Suppressor macrophage (primary cell): ENCODE measurements at regions not wholly inside any gene's neighbourhood (a gene's known extent, or its start where the extent isn't known, plus 50 kb on each side); places are given as distances from the start of the nearest gene placed in this dataset.
A peak's percentile ranks its signal among the peaks of the same experiment; 100 is the strongest.
"Not testable (repeated sequence)": the region's sequence is repeated elsewhere in the genome, so short reads cannot be mapped to it uniquely, and the experiment has no call there.

Experiments
- DNase-seq, 4 experiments: peaks; one replicate each; pipeline ENCODE4 v3.0.0-alpha.2; 2020 to 2022

GRCh38 chr4:121616449-121616848 lies 80.3 kb downstream of the ANXA5 start:
- DNase-seq: not testable (repeated sequence)

GRCh38 chr4:121614101-121614500 lies 82.7 kb downstream of the ANXA5 start:
- no peak for DNase-seq

- no peak for DNase-seq
Observed at GRCh38 chr4:121599049-121599448, 97.7 kb downstream of the ANXA5 start.

GRCh38 chr4:121597346-121597934 lies 99.3 kb downstream of the ANXA5 start:
- no peak for DNase-seq

- no peak for DNase-seq
Observed at GRCh38 chr4:121594796-121595526, 101.8 kb downstream of the ANXA5 start.

GRCh38 chr4:121593760-121594159 lies 103.0 kb downstream of the ANXA5 start:
- no peak for DNase-seq

GRCh38 chr4:121592257-121592656 lies 104.5 kb downstream of the ANXA5 start:
- not testable (repeated sequence) for DNase-seq

GRCh38 chr4:121584836-121585235 lies 111.9 kb downstream of the ANXA5 start:
- no peak for DNase-seq

- no peak for DNase-seq
Observed at GRCh38 chr4:121583396-121583795, 113.4 kb downstream of the ANXA5 start.

GRCh38 chr4:121582296-121582695 lies 114.5 kb downstream of the ANXA5 start:
- DNase-seq: no peak

- DNase-seq: not testable (repeated sequence)
Observed at GRCh38 chr4:121575392-121575791, 121.4 kb downstream of the ANXA5 start.

- DNase-seq: peak; percentile 13 to 38 (median 31)
Observed at GRCh38 chr4:121574618-121575017, 122.2 kb downstream of the ANXA5 start.

GRCh38 chr4:121567748-121568147 lies 129.0 kb downstream of the ANXA5 start:
- DNase-seq: no peak

- no peak for DNase-seq
Observed at GRCh38 chr4:121564840-121565375, 131.9 kb downstream of the ANXA5 start.

- no peak for DNase-seq
Observed at GRCh38 chr4:121562811-121563210, 134.0 kb downstream of the ANXA5 start.

GRCh38 chr4:121555315-121556107 lies 141.3 kb downstream of the ANXA5 start:
- no peak for DNase-seq

GRCh38 chr4:121554382-121554781 lies 142.4 kb downstream of the ANXA5 start:
- DNase-seq: no peak

- no peak for DNase-seq
Observed at GRCh38 chr4:121551881-121552280, 144.9 kb downstream of the ANXA5 start.

- no peak for DNase-seq
Observed at GRCh38 chr4:121551271-121551670, 145.5 kb downstream of the ANXA5 start.

- no peak for DNase-seq
Observed at GRCh38 chr4:121541696-121542095, 155.1 kb downstream of the ANXA5 start.

- DNase-seq: no peak
Observed at GRCh38 chr4:121535351-121535750, 154.5 kb upstream of the QRFPR start.

- DNase-seq: no peak
Observed at GRCh38 chr4:121534187-121534586, 153.4 kb upstream of the QRFPR start.

GRCh38 chr4:121526509-121526908 lies 145.7 kb upstream of the QRFPR start:
- no peak for DNase-seq
